GM12892 (cell line): ENCODE measurements at regions not wholly inside any gene's neighbourhood (a gene's known extent, or its start where the extent isn't known, plus 50 kb on each side); places are given as distances from the start of the nearest gene placed in this dataset.

ENCODE experiments used
- DNase-seq: peaks from one replicate; pipeline ENCODE4 v3.0.0; 2011; ENCODE audit not compliant: insufficient read length
- FAIRE-seq: peaks from 2 replicates; lab custom pipeline; 2011; peaks lifted over from hg19 to GRCh38; lab: Jason Lieb, UNC
- POLR2A ChIP-seq: IDR thresholded peaks from 2 replicates; pipeline ENCODE4 v1.6.1; 2011; ENCODE audit warnings: low read depth, low read length, control low read depth
- POLR2AphosphoS5 ChIP-seq: IDR thresholded peaks from 2 replicates; pipeline ENCODE4 v1.6.1; 2011; ENCODE audit warnings: low read depth, low read length, control low read depth
- TAF1 ChIP-seq: IDR thresholded peaks from 2 replicates; pipeline ENCODE4 v1.6.1; 2011; ENCODE audit warnings: low read depth, mild to moderate bottlenecking, control low read depth, low read length, borderline replicate concordance

GRCh38 chr11:97871816-97872215, 1148.9 kb upstream of the CNTN5 start:
- TF ChIP-seq TAF1: no peak
- TF ChIP-seq POLR2A: no peak
- no peak for TF ChIP-seq POLR2AphosphoS5
- FAIRE-seq (no peak), DNase-seq (no peak)

- TF ChIP-seq POLR2AphosphoS5: no peak
- no peak for TF ChIP-seq TAF1
- no peak for TF ChIP-seq POLR2A
- no peak for FAIRE-seq
- no peak for DNase-seq
Observed at GRCh38 chr11:97880209-97880608, 1140.5 kb upstream of the CNTN5 start.

GRCh38 chr11:97883086-97883485, 1137.7 kb upstream of the CNTN5 start:
- no peak for TF ChIP-seq TAF1
- no peak for TF ChIP-seq POLR2AphosphoS5
- TF ChIP-seq POLR2A: no peak
- DNase-seq (no peak), FAIRE-seq (no peak)

GRCh38 chr11:97888641-97889040, 1132.1 kb upstream of the CNTN5 start:
- FAIRE-seq: no peak
- no peak for DNase-seq
- no peak for TF ChIP-seq POLR2AphosphoS5
- no peak for TF ChIP-seq POLR2A
- TF ChIP-seq TAF1: no peak

GRCh38 chr11:97890466-97890865, 1130.3 kb upstream of the CNTN5 start:
- no peak for FAIRE-seq
- no peak for DNase-seq
- TF ChIP-seq TAF1: no peak

- TF ChIP-seq TAF1: no peak
- no peak for TF ChIP-seq POLR2A
- TF ChIP-seq POLR2AphosphoS5: no peak
- FAIRE-seq (no peak), DNase-seq (no peak)
Observed at GRCh38 chr11:97893612-97894011, 1127.1 kb upstream of the CNTN5 start.

- DNase-seq (no peak), FAIRE-seq (no peak)
- TF ChIP-seq POLR2A (no peak), TAF1 (no peak), POLR2AphosphoS5 (no peak)
Observed at GRCh38 chr11:97894978-97895377, 1125.8 kb upstream of the CNTN5 start.

- TF ChIP-seq TAF1 (no peak), POLR2AphosphoS5 (no peak), POLR2A (no peak)
- FAIRE-seq (no peak), DNase-seq (no peak)
Observed at GRCh38 chr11:97895572-97895971, 1125.2 kb upstream of the CNTN5 start.

GRCh38 chr11:97902828-97903227, 1117.9 kb upstream of the CNTN5 start:
- no peak for DNase-seq
- TF ChIP-seq POLR2A (no peak), TAF1 (no peak), POLR2AphosphoS5 (no peak)
- FAIRE-seq: no peak

- FAIRE-seq: no peak
- DNase-seq: no peak
- TF ChIP-seq POLR2A (no peak), POLR2AphosphoS5 (no peak), TAF1 (no peak)
Observed at GRCh38 chr11:97905101-97905500, 1115.6 kb upstream of the CNTN5 start.

- FAIRE-seq (no peak), DNase-seq (no peak)
- TF ChIP-seq POLR2A (no peak), POLR2AphosphoS5 (no peak), TAF1 (no peak)
Observed at GRCh38 chr11:97905671-97906070, 1115.1 kb upstream of the CNTN5 start.

- DNase-seq (no peak), FAIRE-seq (no peak)
- no peak for TF ChIP-seq POLR2AphosphoS5
- no peak for TF ChIP-seq POLR2A
- no peak for TF ChIP-seq TAF1
Observed at GRCh38 chr11:97908354-97908753, 1112.4 kb upstream of the CNTN5 start.

- no peak for DNase-seq
- no peak for FAIRE-seq
- no peak for TF ChIP-seq POLR2A
- TF ChIP-seq TAF1: no peak
- no peak for TF ChIP-seq POLR2AphosphoS5
Observed at GRCh38 chr11:97909614-97910399, 1110.9 kb upstream of the CNTN5 start.
